ENCODE measurements at regions not wholly inside any gene's neighbourhood (a gene's known extent, or its start where the extent isn't known, plus 50 kb on each side); places are given as distances from the start of the nearest gene placed in this dataset.

GRCh38 chr2:126448611-126449010 is 207.3 kb upstream of the GYPC start:
- no peak for TF ChIP-seq CTCF (conservative IDR thresholded peaks at IDR 0.05; ENCODE audit: low read depth, low read length)
- no peak for TF ChIP-seq EZH2 (IDR thresholded peaks at IDR 0.05; ENCODE audit: borderline replicate concordance, low read depth, low read length, poor library complexity, severe bottlenecking)
